Activated CD8-positive, alpha-beta memory T cell treated with anti-CD3 and anti-CD28 coated beads, Interleukin-2, amount 50 U/mL, for 1 hour (primary cell): ENCODE measurements at regions not wholly inside any gene's neighbourhood (a gene's known extent, or its start where the extent isn't known, plus 50 kb on each side); places are given as distances from the start of the nearest gene placed in this dataset.
"Not testable (repeated sequence)": the region's sequence is repeated elsewhere in the genome, so short reads cannot be mapped to it uniquely, and the experiment has no call there.

Experiments used
- DNase-seq: peaks from one replicate; pipeline ENCODE4 v3.0.0-alpha.2; 2020; ENCODE audit errors: extremely low read depth

- DNase-seq = no peak
Measured at GRCh38 chr7:142568435-142569097, 180.7 kb upstream of the PRSS1 start.

DNA sequence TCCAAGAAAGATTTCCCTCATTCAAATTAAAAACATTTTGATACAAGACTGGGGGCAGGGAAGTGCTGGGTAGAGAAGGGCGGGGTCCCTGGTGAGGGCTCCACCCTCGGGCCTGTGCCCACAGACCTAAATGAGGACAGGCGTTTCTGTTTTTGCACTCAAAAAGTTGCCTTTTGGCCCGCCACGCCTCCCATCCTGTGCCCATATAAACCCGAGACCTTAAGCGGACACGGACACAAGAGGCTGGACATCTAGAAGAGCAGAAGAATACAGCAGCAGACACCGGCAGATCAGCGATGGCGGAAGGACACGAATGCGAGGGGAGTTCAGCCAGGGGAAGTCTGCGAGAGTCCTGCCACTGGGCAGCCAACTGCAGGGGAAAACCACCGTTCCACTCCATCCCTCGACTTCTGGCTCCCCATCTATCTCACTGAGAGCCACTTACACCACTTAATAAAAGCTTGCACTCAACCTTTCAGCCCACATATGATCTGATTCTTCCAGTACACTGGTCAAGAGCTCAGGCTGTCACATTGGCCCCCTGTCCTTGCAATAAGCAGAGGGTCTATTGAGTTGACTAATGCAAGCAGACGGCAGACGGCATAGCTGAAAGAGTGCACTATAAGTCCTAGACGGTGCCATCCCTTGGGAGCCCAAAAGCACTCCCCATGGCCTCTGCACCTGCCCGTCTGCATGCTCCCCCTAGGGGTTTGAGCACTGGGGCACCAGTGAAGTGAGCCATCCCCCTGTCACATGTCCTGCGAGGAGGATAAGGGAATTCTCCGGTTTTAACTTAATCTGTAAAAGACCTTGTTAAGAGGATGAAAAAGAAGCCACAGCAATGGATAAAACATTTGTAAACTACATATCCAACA lies 181.8 kb upstream of the PRSS1 start:
- DNase-seq = no peak

DNA sequence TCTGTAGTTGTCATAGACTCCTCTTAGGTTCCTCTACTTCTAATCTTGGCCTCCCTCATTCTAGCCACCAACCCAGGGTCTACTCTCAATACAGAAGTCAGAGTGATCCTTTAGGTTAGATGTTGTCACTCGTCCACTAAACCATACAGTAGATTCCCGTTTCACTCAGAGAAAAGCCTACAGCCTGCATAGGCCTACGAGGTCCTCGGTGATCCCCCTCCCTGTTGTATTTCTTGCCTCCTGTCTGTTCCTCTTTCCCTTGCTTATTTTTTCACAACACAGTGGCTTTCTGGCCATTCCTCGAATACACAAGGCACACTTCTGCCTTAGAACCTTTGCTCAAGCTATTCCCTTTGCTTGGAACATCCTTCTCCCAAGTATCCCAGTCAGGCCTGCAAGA lies 183.0 kb upstream of the PRSS1 start:
- no peak for DNase-seq

- not testable (repeated sequence) for DNase-seq
Measured at GRCh38 chr7:142564125-142564524, 185.1 kb upstream of the PRSS1 start.

- no peak for DNase-seq
Measured at GRCh38 chr7:142563470-142563869, 185.8 kb upstream of the PRSS1 start.

- no peak for DNase-seq
Measured at GRCh38 chr7:142562688-142563087, 186.6 kb upstream of the PRSS1 start.

DNA sequence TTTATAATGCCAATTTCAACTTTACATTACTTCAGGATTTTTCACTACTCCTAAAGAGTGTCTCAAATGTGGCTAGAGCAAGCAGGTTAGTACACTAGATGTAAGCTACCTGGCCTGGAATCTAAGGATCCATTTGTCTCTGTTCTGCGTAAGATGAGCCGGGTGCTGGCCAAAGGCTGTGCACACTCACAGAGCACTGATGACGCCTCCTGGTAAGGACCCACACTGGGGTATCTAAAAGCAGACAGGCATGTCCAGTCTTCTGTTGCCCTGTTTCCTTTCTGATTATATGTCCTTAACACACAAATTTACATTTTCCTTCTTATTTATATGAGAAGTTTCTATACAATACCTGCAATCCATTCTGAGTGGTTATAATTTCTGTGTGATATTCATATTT lies 187.9 kb upstream of the PRSS1 start:
- not testable (repeated sequence) for DNase-seq

DNA sequence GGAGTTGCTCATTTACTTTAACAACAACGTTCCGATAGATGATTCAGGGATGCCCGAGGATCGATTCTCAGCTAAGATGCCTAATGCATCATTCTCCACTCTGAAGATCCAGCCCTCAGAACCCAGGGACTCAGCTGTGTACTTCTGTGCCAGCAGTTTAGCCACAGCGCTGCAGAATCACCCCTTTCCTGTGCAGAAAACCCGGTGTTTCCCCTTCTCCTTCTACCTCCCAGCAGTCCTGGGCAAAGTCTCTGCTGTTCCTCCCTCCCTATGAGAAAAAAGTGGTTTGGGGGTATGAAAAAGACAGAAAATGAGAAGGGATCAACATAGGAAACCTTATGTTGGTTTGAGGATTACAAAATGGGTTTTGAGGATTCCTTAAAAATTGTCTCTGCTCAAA lies 188.5 kb upstream of the PRSS1 start:
- DNase-seq = not testable (repeated sequence)

DNA sequence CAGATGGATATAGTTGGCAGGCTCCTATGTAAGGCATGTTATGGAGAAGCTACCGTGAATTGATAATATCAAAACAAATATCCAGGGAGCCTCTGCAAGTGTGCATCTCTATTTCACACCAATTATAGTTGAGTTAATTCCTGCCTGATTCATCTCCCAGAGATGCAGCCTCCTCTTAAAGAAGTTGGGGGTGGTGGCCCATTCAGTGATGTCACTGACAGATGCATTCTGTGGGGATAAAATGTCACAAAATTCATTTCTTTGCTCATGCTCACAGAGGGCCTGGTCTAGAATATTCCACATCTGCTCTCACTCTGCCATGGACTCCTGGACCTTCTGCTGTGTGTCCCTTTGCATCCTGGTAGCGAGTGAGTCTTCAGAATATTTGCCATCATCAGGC lies 189.1 kb upstream of the PRSS1 start:
- no peak for DNase-seq

DNA sequence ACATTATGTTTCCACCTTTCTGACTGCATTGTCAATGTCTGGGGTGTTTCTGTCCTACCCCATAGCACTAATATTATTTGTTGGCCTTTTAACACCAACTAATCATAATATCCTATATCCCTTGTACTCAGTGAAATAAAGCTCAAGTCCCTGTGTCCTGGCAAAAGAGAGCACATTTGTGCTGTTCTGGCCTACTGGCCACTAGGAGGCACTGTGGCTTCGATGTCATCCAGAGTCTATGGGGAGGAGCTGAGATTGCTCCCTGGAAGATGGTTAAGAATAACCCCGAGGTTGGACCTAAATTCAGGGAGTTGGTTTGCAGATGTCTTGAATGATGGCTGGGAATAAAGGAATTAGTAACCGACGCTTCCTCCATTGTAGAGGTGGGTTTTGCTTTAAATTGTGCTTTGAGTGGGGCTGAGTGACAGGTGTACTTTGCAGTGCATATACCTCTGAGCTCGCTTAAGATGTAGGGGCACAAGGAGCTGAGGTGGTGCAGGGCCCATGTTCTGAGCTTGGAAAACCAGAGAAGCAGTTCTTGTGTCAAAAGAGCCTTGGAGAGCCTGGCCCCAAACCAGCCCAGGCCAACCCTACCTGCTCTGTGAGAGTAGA lies 191.2 kb upstream of the PRSS1 start:
- DNase-seq = no peak

GRCh38 chr7:142556740-142557139 lies 192.5 kb upstream of the PRSS1 start:
- DNase-seq = no peak

DNA sequence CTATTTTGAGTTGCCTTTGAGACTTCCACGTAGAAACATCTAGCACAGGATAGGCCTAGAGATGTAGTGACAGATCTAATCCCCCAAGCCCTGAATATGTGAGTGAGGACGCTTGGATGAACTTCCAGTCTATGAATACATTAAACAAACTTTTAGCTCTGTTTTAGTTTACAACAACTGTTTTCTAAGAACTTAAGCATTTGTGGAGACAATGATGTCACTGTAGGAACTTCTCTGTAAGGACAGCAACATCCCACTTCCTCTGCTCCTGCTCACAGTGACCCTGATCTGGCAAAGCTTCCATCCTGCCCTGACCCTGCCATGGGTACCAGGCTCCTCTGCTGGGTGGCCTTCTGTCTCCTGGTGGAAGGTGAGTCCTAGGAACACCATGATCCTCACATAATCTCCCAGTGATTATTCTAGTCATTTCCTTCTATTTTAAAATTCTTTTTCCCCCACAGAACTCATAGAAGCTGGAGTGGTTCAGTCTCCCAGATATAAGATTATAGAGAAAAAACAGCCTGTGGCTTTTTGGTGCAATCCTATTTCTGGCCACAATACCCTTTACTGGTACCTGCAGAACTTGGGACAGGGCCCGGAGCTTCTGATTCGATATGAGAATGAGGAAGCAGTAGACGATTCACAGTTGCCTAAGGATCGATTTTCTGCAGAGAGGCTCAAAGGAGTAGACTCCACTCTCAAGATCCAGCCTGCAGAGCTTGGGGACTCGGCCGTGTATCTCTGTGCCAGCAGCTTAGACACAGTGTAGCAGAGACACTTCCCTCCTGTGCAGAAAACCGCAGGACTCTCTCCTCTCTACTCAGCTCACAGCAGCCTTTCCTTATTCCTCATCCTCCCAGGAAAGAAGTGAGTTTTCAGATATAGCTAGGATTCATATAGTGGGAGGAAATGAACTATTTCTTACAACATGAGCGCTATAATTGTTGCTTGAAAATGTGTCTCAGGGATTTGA lies 194.4 kb upstream of the PRSS1 start:
- no peak for DNase-seq

DNA sequence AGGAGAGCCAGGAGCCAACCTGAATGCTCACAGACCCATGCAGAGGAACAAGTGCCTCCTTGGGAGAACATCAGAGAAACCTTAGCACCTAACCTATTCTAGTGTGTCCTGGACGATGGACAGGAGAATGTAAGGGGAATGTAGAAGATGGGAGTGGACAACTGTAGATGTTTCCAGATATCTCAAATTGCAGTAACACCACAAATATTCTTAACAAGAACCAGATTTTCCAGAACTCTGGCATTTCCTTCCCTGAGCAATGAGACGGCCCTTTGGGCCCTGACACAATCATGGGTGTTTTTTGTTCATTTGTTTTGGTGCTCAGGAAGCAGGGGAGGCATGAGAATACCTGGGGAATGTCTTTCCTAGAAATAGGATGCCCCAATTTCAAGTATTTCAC lies 196.1 kb upstream of the PRSS1 start:
- no peak for DNase-seq

- no peak for DNase-seq
Measured at GRCh38 chr7:142548978-142549377, 200.3 kb upstream of the PRSS1 start.

- DNase-seq = no peak
Measured at GRCh38 chr7:142546452-142546851, 202.8 kb upstream of the PRSS1 start.

GRCh38 chr7:142542942-142543341 lies 206.3 kb upstream of the PRSS1 start:
- no peak for DNase-seq

DNA sequence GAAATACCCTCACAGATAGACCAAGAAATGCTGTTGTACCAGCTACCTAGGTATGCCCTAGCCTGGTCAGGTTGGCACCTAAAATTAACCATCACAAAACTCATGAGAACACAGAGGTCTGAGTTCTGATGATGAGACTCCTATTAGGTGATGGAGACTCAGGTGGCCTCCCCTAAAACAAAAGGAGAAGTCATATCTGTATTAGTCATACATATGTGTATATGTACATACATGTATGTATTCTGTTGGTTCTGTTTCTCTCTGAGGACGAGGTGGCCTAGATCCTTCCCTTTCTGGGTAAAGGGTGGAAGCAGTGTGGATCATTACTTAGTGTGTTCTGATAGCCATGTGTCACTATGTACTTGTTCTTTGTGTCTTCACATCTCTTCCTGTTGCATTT lies 207.2 kb upstream of the PRSS1 start:
- DNase-seq = no peak

DNA sequence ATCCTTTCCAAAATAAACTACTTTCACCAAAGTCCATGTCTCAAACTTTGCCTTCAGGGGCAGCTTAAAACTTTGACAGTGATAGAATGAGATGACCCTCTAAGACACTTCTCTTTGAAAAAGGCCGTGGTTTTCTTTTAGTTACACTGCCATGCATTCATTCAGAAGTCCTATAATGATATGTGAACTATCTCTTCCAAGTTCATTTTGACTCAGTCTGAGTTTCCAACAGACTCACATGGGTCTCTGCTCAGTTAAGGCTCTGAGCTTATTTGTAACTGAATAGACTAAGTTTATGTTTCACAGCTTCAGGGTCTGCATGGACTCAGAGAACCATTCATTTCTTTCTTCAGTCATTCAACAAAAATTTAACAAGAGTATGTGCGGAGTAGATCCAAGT lies 208.9 kb upstream of the PRSS1 start:
- no peak for DNase-seq

- DNase-seq = no peak
Measured at GRCh38 chr7:142539901-142540300, 209.4 kb upstream of the PRSS1 start.

DNA sequence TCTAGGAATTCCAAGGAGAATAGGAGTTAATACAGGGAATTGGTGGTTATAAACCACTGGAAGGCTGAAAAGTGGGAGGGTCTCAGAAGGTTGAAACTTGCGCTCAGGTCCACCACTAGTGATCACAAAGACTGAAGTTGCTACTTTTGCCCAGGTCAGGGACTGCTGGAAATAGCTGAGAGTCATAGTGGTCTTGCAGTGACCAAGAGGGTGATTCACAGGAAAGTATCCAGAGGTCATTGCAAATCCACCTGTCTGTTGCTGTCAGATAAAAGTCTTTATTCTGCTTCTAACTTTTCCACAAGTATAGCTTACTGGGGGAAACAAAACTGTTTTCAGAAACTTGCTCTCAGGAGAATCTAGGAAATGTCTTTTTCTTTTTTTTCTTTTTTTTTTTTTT lies 211.5 kb upstream of the PRSS1 start:
- DNase-seq = no peak

DNA sequence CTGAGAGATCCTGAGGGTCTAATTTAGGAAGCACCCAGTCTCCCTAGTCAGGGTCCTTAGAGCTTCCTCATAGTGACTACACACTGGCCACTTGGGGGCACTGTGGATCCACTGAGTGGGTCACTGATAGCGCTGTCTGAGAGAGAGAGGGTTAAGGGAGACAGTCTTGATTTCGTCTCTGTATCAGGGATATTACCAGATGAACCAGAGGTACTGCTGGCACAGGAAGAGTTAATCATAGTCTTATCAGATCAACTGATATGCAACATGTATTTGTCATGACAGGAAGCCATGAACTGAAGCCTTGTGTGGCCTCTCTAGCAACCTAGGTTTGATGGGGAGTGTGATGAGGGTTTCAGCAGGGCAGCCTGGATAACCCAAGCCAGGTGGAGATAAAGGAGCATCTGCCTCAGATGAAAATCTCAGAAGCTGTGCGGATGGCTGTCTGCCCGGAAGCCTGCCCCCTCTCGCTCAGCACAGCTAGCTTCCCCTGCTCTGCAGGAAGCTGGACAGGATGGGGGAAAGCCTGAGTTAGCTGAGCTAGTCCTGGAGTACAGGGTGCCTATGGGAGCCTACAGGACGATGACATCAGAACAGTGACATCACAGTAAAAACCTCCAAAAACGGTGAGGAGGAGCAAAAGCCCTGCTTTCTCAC lies 214.0 kb upstream of the PRSS1 start:
- peak; percentile 21 for DNase-seq
